K562 (cell line): ENCODE measurements at regions not wholly inside any gene's neighbourhood (a gene's known extent, or its start where the extent isn't known, plus 50 kb on each side); places are given as distances from the start of the nearest gene placed in this dataset.

ENCODE experiments used
- ATF7 ChIP-seq: fragments of 450-650 bp; IDR thresholded peaks from 2 replicates; pipeline ENCODE4 v1.7.1; 2014; ENCODE audit warnings: mild to moderate bottlenecking, moderate library complexity
- CEBPB ChIP-seq: fragments of 450-650 bp; IDR thresholded peaks from 2 replicates; pipeline ENCODE4 v1.6.1; 2016; ENCODE audit warnings: missing genetic modification characterization, missing compliant biosample characterization
- GABPA ChIP-seq: fragments of 200-800 bp; sonication (Bioruptor generic); conservative IDR thresholded peaks from 2 replicates; pipeline ENCODE4 v1.6.1; 2016; ENCODE audit warnings: low read depth, missing genetic modification characterization, missing compliant biosample characterization
- GTF3C2 ChIP-seq: IDR thresholded peaks from 3 replicates; pipeline ENCODE4 v1.6.1; 2011; ENCODE audit warnings: borderline replicate concordance, mild to moderate bottlenecking, moderate library complexity; ENCODE audit not compliant: insufficient read length; ENCODE audit errors: extremely low read depth
- MAX ChIP-seq: sonication (generic); formaldehyde crosslinking; IDR thresholded peaks from 2 replicates; pipeline ENCODE4 v1.9.0; 2022; ENCODE audit warnings: mild to moderate bottlenecking, missing genetic modification reagents
- MGA ChIP-seq: fragments of 450-650 bp; IDR thresholded peaks from 2 replicates; pipeline ENCODE4 v1.6.1; 2016; ENCODE audit warnings: mild to moderate bottlenecking, moderate library complexity
- POLR2A ChIP-seq: fragments of 450-650 bp; conservative IDR thresholded peaks from 2 replicates; pipeline ENCODE4 v1.6.1; 2016
- POLR2H ChIP-seq: IDR thresholded peaks from 2 replicates; pipeline ENCODE4 v1.6.1; 2016; ENCODE audit warnings: missing genetic modification characterization, low read depth, mild to moderate bottlenecking, control low read depth, missing compliant biosample characterization, moderate library complexity
- SRF ChIP-seq, 2 experiments: fragments of 250-450, 450-650 bp in 1 of 2; sonication (Bioruptor Pico) in 1 of 2; sonication (generic) in 1 of 2; formaldehyde crosslinking; IDR thresholded peaks; 2 replicates each; pipeline versions ENCODE4 v1.5.0 to v1.5.1; 2020 to 2022; ENCODE audit warnings: mild to moderate bottlenecking in 1 of 2, missing genetic modification reagents in 1 of 2
- TFAM ChIP-seq: fragments of 250-450 bp; sonication (Bioruptor Pico); conservative IDR thresholded peaks from 2 replicates; pipeline ENCODE4 v1.5.0; 2021; ENCODE audit warnings: mild to moderate bottlenecking, moderate library complexity
- ZMIZ1 ChIP-seq, 2 experiments: fragments of 150-350 bp in 1 of 2; IDR thresholded peaks; 2 replicates each; pipeline ENCODE4 v1.6.1; 2012 to 2016; ENCODE audit warnings: low read depth in 2 of 2, low read length in 2 of 2, mild to moderate bottlenecking in 1 of 2, moderate library complexity in 1 of 2
- ZNF311 ChIP-seq: fragments of 250-450 bp; sonication (Bioruptor Pico); IDR thresholded peaks from 2 replicates; pipeline ENCODE4 v1.4.0; 2020; ENCODE audit warnings: mild to moderate bottlenecking, moderate library complexity

- TF ChIP-seq TFAM (no peak), MAX (CRISPR knock-in tag) (no peak), MGA (no peak), POLR2A (no peak), SRF (CRISPR knock-in tag; IDR thresholded peaks at IDR 0.05) (no peak), ZMIZ1 (IDR thresholded peaks at IDR 0.05; ENCODE audit: low read depth in 2 of 2, low read length in 2 of 2) (no peak), POLR2H (tag) (no peak), CEBPB (tag) (no peak), GTF3C2 (no peak), GABPA (tag) (no peak), ATF7 (no peak), ZNF311 (CRISPR knock-in tag) (no peak)
Observed at GRCh38 chr12:13562915-13563742, 366.6 kb downstream of the EMP1 start.
